H1 (cell line): ENCODE measurements at regions not wholly inside any gene's neighbourhood (a gene's known extent, or its start where the extent isn't known, plus 50 kb on each side); places are given as distances from the start of the nearest gene placed in this dataset.

Experiments used
- TF ChIP-seq, protein P1 (sequence below): fragments of 300-600 bp; sonication (generic); IDR thresholded peaks from 2 replicates; pipeline ENCODE4 v1.7.1; 2012; ENCODE audit warnings: low read length, moderate library complexity, mild to moderate bottlenecking, inconsistent platforms; ENCODE audit not compliant: insufficient replicate concordance

DNA sequence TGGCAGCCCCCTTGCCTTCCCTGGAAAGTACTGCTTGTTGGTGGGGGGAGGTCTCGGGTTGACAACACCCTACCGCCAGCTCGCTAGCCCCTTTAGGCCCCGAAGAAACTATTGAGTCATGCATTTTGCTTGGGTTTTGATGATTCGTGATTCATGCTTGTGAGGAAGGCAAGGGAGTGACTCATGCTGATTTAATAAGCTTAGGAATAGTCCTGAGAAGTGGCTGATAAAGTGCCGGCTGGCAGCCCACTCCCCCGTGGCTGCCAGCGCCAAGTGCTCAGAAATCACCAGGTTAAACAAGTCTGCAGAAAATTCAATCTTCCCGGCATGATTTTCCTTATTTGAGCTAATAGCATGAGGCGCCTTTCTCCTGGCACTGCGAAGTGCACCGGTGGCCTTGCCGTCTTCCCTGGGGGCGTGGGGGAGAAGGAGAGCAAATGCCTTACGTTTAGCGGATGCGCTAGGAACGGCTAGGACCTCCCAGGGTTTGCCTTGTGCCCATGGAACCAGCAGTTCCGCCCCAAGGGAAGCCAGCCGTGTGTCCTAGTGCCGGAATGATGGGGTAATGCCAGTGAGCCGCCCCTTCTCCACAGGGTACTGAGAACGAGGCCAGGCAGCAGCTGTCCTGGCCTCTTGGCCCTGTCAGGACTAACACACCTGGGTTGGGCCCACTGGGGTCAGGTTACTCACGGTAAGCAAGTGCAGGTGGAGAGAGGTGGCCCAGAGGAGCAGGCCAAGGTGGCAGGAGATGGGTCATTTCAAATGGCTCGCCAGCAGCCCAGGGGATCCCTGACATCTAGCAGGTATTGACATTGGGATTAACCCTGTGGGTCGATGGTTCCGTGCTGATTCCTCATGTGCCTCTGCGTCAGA lies 151.9 kb downstream of the MACROH2A1 start (continued):
- TF ChIP-seq, protein P1, sequence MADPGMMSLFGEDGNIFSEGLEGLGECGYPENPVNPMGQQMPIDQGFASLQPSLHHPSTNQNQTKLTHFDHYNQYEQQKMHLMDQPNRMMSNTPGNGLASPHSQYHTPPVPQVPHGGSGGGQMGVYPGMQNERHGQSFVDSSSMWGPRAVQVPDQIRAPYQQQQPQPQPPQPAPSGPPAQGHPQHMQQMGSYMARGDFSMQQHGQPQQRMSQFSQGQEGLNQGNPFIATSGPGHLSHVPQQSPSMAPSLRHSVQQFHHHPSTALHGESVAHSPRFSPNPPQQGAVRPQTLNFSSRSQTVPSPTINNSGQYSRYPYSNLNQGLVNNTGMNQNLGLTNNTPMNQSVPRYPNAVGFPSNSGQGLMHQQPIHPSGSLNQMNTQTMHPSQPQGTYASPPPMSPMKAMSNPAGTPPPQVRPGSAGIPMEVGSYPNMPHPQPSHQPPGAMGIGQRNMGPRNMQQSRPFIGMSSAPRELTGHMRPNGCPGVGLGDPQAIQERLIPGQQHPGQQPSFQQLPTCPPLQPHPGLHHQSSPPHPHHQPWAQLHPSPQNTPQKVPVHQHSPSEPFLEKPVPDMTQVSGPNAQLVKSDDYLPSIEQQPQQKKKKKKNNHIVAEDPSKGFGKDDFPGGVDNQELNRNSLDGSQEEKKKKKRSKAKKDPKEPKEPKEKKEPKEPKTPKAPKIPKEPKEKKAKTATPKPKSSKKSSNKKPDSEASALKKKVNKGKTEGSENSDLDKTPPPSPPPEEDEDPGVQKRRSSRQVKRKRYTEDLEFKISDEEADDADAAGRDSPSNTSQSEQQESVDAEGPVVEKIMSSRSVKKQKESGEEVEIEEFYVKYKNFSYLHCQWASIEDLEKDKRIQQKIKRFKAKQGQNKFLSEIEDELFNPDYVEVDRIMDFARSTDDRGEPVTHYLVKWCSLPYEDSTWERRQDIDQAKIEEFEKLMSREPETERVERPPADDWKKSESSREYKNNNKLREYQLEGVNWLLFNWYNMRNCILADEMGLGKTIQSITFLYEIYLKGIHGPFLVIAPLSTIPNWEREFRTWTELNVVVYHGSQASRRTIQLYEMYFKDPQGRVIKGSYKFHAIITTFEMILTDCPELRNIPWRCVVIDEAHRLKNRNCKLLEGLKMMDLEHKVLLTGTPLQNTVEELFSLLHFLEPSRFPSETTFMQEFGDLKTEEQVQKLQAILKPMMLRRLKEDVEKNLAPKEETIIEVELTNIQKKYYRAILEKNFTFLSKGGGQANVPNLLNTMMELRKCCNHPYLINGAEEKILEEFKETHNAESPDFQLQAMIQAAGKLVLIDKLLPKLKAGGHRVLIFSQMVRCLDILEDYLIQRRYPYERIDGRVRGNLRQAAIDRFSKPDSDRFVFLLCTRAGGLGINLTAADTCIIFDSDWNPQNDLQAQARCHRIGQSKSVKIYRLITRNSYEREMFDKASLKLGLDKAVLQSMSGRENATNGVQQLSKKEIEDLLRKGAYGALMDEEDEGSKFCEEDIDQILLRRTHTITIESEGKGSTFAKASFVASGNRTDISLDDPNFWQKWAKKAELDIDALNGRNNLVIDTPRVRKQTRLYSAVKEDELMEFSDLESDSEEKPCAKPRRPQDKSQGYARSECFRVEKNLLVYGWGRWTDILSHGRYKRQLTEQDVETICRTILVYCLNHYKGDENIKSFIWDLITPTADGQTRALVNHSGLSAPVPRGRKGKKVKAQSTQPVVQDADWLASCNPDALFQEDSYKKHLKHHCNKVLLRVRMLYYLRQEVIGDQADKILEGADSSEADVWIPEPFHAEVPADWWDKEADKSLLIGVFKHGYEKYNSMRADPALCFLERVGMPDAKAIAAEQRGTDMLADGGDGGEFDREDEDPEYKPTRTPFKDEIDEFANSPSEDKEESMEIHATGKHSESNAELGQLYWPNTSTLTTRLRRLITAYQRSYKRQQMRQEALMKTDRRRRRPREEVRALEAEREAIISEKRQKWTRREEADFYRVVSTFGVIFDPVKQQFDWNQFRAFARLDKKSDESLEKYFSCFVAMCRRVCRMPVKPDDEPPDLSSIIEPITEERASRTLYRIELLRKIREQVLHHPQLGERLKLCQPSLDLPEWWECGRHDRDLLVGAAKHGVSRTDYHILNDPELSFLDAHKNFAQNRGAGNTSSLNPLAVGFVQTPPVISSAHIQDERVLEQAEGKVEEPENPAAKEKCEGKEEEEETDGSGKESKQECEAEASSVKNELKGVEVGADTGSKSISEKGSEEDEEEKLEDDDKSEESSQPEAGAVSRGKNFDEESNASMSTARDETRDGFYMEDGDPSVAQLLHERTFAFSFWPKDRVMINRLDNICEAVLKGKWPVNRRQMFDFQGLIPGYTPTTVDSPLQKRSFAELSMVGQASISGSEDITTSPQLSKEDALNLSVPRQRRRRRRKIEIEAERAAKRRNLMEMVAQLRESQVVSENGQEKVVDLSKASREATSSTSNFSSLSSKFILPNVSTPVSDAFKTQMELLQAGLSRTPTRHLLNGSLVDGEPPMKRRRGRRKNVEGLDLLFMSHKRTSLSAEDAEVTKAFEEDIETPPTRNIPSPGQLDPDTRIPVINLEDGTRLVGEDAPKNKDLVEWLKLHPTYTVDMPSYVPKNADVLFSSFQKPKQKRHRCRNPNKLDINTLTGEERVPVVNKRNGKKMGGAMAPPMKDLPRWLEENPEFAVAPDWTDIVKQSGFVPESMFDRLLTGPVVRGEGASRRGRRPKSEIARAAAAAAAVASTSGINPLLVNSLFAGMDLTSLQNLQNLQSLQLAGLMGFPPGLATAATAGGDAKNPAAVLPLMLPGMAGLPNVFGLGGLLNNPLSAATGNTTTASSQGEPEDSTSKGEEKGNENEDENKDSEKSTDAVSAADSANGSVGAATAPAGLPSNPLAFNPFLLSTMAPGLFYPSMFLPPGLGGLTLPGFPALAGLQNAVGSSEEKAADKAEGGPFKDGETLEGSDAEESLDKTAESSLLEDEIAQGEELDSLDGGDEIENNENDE = no peak
